ENCODE measurements at regions not wholly inside any gene's neighbourhood (a gene's known extent, or its start where the extent isn't known, plus 50 kb on each side); places are given as distances from the start of the nearest gene placed in this dataset.

- no peak for DNase-seq (ENCODE audit: low read depth)
- H3K4me3 ChIP-seq (ENCODE audit: low read depth, low read length) = no peak overlapping the region
- TF ChIP-seq, protein P1, sequence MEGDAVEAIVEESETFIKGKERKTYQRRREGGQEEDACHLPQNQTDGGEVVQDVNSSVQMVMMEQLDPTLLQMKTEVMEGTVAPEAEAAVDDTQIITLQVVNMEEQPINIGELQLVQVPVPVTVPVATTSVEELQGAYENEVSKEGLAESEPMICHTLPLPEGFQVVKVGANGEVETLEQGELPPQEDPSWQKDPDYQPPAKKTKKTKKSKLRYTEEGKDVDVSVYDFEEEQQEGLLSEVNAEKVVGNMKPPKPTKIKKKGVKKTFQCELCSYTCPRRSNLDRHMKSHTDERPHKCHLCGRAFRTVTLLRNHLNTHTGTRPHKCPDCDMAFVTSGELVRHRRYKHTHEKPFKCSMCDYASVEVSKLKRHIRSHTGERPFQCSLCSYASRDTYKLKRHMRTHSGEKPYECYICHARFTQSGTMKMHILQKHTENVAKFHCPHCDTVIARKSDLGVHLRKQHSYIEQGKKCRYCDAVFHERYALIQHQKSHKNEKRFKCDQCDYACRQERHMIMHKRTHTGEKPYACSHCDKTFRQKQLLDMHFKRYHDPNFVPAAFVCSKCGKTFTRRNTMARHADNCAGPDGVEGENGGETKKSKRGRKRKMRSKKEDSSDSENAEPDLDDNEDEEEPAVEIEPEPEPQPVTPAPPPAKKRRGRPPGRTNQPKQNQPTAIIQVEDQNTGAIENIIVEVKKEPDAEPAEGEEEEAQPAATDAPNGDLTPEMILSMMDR (IDR thresholded peaks at IDR 0.05; ENCODE audit: control insufficient read depth, extremely low read depth, insufficient read depth) = no peak
Observed at GRCh38 chr2:129891341-129892320, 87.8 kb upstream of the RAB6C start.

DNA sequence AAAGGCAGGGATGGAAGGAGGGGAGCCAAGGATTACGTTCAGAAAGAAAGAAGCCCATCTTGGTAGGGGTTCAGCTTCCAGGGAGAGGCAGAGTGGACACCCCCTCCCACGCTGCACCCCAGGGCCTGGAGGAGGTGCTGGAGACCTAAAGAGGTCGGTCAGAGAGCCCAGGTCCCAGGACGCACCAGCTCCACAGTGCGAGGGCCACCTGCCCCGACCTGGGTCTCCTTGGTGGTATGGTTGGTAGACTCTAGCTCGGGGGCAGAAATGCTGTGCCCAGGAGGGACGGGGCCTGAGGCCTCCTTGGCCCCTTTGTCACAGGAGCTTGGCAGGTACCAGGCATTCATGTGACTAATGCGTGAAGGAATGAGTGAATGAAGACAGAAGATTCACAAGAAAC lies 87.1 kb upstream of the RAB6C start:
- no peak for DNase-seq (ENCODE audit: low read depth)
- H3K4me3 ChIP-seq (ENCODE audit: low read depth, low read length) = no peak overlapping the region
- TF ChIP-seq, protein P1 (IDR thresholded peaks at IDR 0.05; ENCODE audit: control insufficient read depth, extremely low read depth, insufficient read depth) = no peak

GRCh38 chr2:129892773-129893172 lies 86.7 kb upstream of the RAB6C start:
- DNase-seq (ENCODE audit: low read depth) = no peak
- H3K4me3 ChIP-seq (ENCODE audit: low read depth, low read length) = no peak overlapping the region
- TF ChIP-seq, protein P1 (IDR thresholded peaks at IDR 0.05; ENCODE audit: control insufficient read depth, extremely low read depth, insufficient read depth) = no peak

DNA sequence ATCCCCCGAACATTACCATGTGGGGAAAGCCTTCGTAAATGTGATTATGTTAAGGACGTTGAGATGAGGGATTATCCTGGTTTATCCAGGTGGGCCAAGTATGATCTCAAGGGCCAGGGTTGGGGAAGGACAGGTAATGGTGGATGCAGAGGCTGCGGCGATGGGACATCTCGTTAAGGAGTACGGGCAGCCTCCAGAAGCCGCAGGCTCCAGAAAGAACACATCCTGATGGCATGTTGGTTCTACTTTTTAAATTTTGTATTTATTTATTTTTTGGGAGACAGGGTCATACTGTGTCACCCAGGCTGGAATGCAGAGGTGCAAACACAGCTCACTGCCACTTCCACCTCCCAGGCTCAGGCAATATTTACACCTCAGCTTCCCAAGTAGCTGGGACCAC lies 86.2 kb upstream of the RAB6C start:
- DNase-seq (ENCODE audit: low read depth) = no peak
- TF ChIP-seq, protein P1 (IDR thresholded peaks at IDR 0.05; ENCODE audit: control insufficient read depth, extremely low read depth, insufficient read depth) = no peak
- H3K4me3 ChIP-seq (ENCODE audit: low read depth, low read length) = no peak overlapping the region

DNA sequence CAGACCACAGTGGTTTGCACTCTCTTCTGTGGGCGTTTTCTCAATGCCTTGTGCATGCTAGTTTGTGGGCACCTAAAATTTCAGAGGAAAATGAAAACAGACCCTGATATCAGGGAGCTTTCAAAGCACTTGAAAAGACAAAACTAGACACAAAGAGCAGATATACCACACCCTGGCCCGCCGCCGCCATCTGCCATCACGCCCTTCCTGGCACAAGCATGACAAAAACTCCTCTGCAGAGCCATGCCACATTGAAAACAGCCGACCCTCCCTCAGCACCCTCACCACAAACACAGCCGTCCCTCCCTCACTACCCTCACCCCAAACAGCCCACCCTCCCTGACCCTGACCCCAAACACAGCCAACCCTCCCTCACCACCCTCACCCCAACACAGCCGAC lies 84.8 kb upstream of the RAB6C start:
- no peak overlapping the region for H3K4me3 ChIP-seq (ENCODE audit: low read depth, low read length)
- TF ChIP-seq, protein P1 (IDR thresholded peaks at IDR 0.05; ENCODE audit: control insufficient read depth, extremely low read depth, insufficient read depth) = no peak
- DNase-seq (ENCODE audit: low read depth) = no peak

DNA sequence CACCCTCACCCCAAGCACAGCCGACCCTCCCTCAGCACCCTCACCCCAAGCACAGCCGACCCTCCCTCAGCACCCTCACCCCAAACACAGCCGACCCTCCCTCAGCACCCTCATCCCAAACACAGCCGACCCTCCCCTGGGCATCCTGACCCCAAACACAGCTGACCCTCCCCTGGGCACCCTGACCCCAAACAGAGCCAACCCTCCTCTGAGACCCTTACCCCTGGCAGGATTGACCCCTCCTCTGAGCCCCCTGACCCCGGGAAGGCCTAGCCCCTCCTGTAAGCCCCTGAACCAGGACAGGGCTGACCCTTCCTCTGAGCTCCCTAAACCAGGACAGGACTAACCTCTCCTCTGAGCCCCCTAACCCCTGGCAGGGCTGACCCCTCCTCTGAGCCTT lies 84.4 kb upstream of the RAB6C start:
- TF ChIP-seq, protein P1 (IDR thresholded peaks at IDR 0.05; ENCODE audit: control insufficient read depth, extremely low read depth, insufficient read depth) = no peak
- H3K4me3 ChIP-seq (ENCODE audit: low read depth, low read length) = no peak overlapping the region
- DNase-seq (ENCODE audit: low read depth) = no peak

All from LNCaP clone FGC (cell line).